ENCODE measurements at regions not wholly inside any gene's neighbourhood (a gene's known extent, or its start where the extent isn't known, plus 50 kb on each side); places are given as distances from the start of the nearest gene placed in this dataset.
"Not testable (repeated sequence)": the region's sequence is repeated elsewhere in the genome, so short reads cannot be mapped to it uniquely, and the experiment has no call there.

- H2BK12ac ChIP-seq (ENCODE audit: low read length): no peak overlapping the region
- no peaks in the 10 kb centered on the region for H3K9me3 ChIP-seq (ENCODE audit: insufficient read depth, low read depth, low read length)
- H3K23ac ChIP-seq (ENCODE audit: low read length): no peak overlapping the region
- H3K14ac ChIP-seq (ENCODE audit: low read length): no peak overlapping the region
- H4K12ac ChIP-seq (ENCODE audit: low read depth, low read length): no peak overlapping the region
- no peak overlapping the region for H2AFZ ChIP-seq (ENCODE audit: insufficient read depth, low read length, poor library complexity)
- H3K4me1 ChIP-seq (ENCODE audit: control insufficient read depth in 1 of 2, insufficient read depth in 2 of 2, low read length in 2 of 2): no peaks in the 10 kb centered on the region
- no peaks in the 10 kb centered on the region for H3K79me2 ChIP-seq (ENCODE audit: control insufficient read depth, insufficient read depth, low read length, poor library complexity)
- DNase-seq: peak in 1 of 2 donors; percentile 17
- no peak overlapping the region for H4K91ac ChIP-seq (ENCODE audit: low read depth, low read length)
- H3K36me3 ChIP-seq (ENCODE audit: control insufficient read depth in 1 of 2, insufficient read depth in 2 of 2, low read length in 2 of 2): no peaks in the 10 kb centered on the region
- H2BK5ac ChIP-seq (ENCODE audit: low read depth, low read length, poor library complexity): no peak overlapping the region
- H3K18ac ChIP-seq (ENCODE audit: low read length): no peak overlapping the region
- no peak overlapping the region for H4K8ac ChIP-seq (ENCODE audit: low read depth, low read length)
- no peak overlapping the region for H3K27ac ChIP-seq (ENCODE audit: low read depth, low read length)
- H3K4ac ChIP-seq (ENCODE audit: low read depth, low read length): no peak overlapping the region
- H3K9ac ChIP-seq (ENCODE audit: low read length): no peak overlapping the region
- H3K4me2 ChIP-seq (ENCODE audit: low read length): no peak overlapping the region
- no peak overlapping the region for H2BK120ac ChIP-seq (ENCODE audit: insufficient read depth, low read length, poor library complexity)
- no CpG with 5 or more reads among the region's 1 CpG for WGBS (ENCODE audit: extremely low coverage, insufficient coverage, insufficient read length)
- no peaks in the 10 kb centered on the region for H3K79me1 ChIP-seq (ENCODE audit: low read length)
- H3K4me3 ChIP-seq (ENCODE audit: low read depth, low read length): no peak overlapping the region
- H3K27me3 ChIP-seq (ENCODE audit: insufficient read depth, low read length): no peaks in the 10 kb centered on the region
- no peak overlapping the region for H2AK5ac ChIP-seq (ENCODE audit: low read length)
Measured at GRCh38 chr9:90523958-90524357, 118.7 kb downstream of the DIRAS2 start.

GRCh38 chr9:90526386-90526785 is 116.2 kb downstream of the DIRAS2 start:
- no peak overlapping the region for H2AFZ ChIP-seq (ENCODE audit: insufficient read depth, low read length, poor library complexity)
- H3K36me3 ChIP-seq (ENCODE audit: control insufficient read depth in 1 of 2, insufficient read depth in 2 of 2, low read length in 2 of 2): no peaks in the 10 kb centered on the region
- no peak overlapping the region for H3K14ac ChIP-seq (ENCODE audit: low read length)
- H3K9me3 ChIP-seq (ENCODE audit: insufficient read depth, low read depth, low read length): no peaks in the 10 kb centered on the region
- no peak overlapping the region for H2AK5ac ChIP-seq (ENCODE audit: low read length)
- no peaks in the 10 kb centered on the region for H3K27me3 ChIP-seq (ENCODE audit: insufficient read depth, low read length)
- H3K18ac ChIP-seq (ENCODE audit: low read length): no peak overlapping the region
- no peak overlapping the region for H4K8ac ChIP-seq (ENCODE audit: low read depth, low read length)
- no peak overlapping the region for H4K91ac ChIP-seq (ENCODE audit: low read depth, low read length)
- H2BK120ac ChIP-seq (ENCODE audit: insufficient read depth, low read length, poor library complexity): no peak overlapping the region
- H3K9ac ChIP-seq (ENCODE audit: low read length): no peak overlapping the region
- no peaks in the 10 kb centered on the region for H3K4me1 ChIP-seq (ENCODE audit: control insufficient read depth in 1 of 2, insufficient read depth in 2 of 2, low read length in 2 of 2)
- no peak overlapping the region for H3K27ac ChIP-seq (ENCODE audit: low read depth, low read length)
- no peak overlapping the region for H2BK5ac ChIP-seq (ENCODE audit: low read depth, low read length, poor library complexity)
- H3K79me1 ChIP-seq (ENCODE audit: low read length): no peaks in the 10 kb centered on the region
- no peak overlapping the region for H3K4me3 ChIP-seq (ENCODE audit: low read depth, low read length)
- H3K4me2 ChIP-seq (ENCODE audit: low read length): no peak overlapping the region
- H3K23ac ChIP-seq (ENCODE audit: low read length): no peak overlapping the region
- H3K4ac ChIP-seq (ENCODE audit: low read depth, low read length): no peak overlapping the region
- no peak for DNase-seq
- no peak overlapping the region for H2BK12ac ChIP-seq (ENCODE audit: low read length)
- no peaks in the 10 kb centered on the region for H3K79me2 ChIP-seq (ENCODE audit: control insufficient read depth, insufficient read depth, low read length, poor library complexity)
- H4K12ac ChIP-seq (ENCODE audit: low read depth, low read length): no peak overlapping the region

GRCh38 chr9:90536094-90536493 is 106.5 kb downstream of the DIRAS2 start:
- H3K9ac ChIP-seq (ENCODE audit: low read length); H2BK120ac ChIP-seq (ENCODE audit: insufficient read depth, low read length, poor library complexity); H3K27ac ChIP-seq (ENCODE audit: low read depth, low read length); H2AK5ac ChIP-seq (ENCODE audit: low read length); H3K14ac ChIP-seq (ENCODE audit: low read length); H4K12ac ChIP-seq (ENCODE audit: low read depth, low read length); H4K8ac ChIP-seq (ENCODE audit: low read depth, low read length); H3K79me1 ChIP-seq (ENCODE audit: low read length); DNase-seq; H3K4ac ChIP-seq (ENCODE audit: low read depth, low read length); H3K36me3 ChIP-seq (ENCODE audit: control insufficient read depth in 1 of 2, insufficient read depth in 2 of 2, low read length in 2 of 2); H3K4me3 ChIP-seq (ENCODE audit: low read depth, low read length); H3K27me3 ChIP-seq (ENCODE audit: insufficient read depth, low read length); H4K91ac ChIP-seq (ENCODE audit: low read depth, low read length); H2AFZ ChIP-seq (ENCODE audit: insufficient read depth, low read length, poor library complexity); H3K79me2 ChIP-seq (ENCODE audit: control insufficient read depth, insufficient read depth, low read length, poor library complexity); H3K4me1 ChIP-seq (ENCODE audit: control insufficient read depth in 1 of 2, insufficient read depth in 2 of 2, low read length in 2 of 2); H3K9me3 ChIP-seq (ENCODE audit: insufficient read depth, low read depth, low read length); H3K4me2 ChIP-seq (ENCODE audit: low read length); H2BK5ac ChIP-seq (ENCODE audit: low read depth, low read length, poor library complexity); H3K18ac ChIP-seq (ENCODE audit: low read length); H3K23ac ChIP-seq (ENCODE audit: low read length); H2BK12ac ChIP-seq (ENCODE audit: low read length): not testable (repeated sequence)
- no CpG with 5 or more reads among the region's 4 CpGs for WGBS (ENCODE audit: extremely low coverage, insufficient coverage, insufficient read length)

- no peaks in the 10 kb centered on the region for H3K36me3 ChIP-seq (ENCODE audit: control insufficient read depth in 1 of 2, insufficient read depth in 2 of 2, low read length in 2 of 2)
- no peaks in the 10 kb centered on the region for H3K79me1 ChIP-seq (ENCODE audit: low read length)
- H2BK120ac ChIP-seq (ENCODE audit: insufficient read depth, low read length, poor library complexity): no peak overlapping the region
- H3K4ac ChIP-seq (ENCODE audit: low read depth, low read length): no peak overlapping the region
- no peak overlapping the region for H2AFZ ChIP-seq (ENCODE audit: insufficient read depth, low read length, poor library complexity)
- H2AK5ac ChIP-seq (ENCODE audit: low read length): no peak overlapping the region
- no peak overlapping the region for H3K27ac ChIP-seq (ENCODE audit: low read depth, low read length)
- H3K79me2 ChIP-seq (ENCODE audit: control insufficient read depth, insufficient read depth, low read length, poor library complexity): no peaks in the 10 kb centered on the region
- no peak overlapping the region for H3K4me3 ChIP-seq (ENCODE audit: low read depth, low read length)
- no peak overlapping the region for H4K12ac ChIP-seq (ENCODE audit: low read depth, low read length)
- H3K9me3 ChIP-seq (ENCODE audit: insufficient read depth, low read depth, low read length): no peaks in the 10 kb centered on the region
- no peak overlapping the region for H3K18ac ChIP-seq (ENCODE audit: low read length)
- DNase-seq: no peak
- H3K23ac ChIP-seq (ENCODE audit: low read length): no peak overlapping the region
- H3K9ac ChIP-seq (ENCODE audit: low read length): no peak overlapping the region
- H3K14ac ChIP-seq (ENCODE audit: low read length): no peak overlapping the region
- no peak overlapping the region for H3K4me2 ChIP-seq (ENCODE audit: low read length)
- H4K8ac ChIP-seq (ENCODE audit: low read depth, low read length): no peak overlapping the region
- H3K4me1 ChIP-seq (ENCODE audit: control insufficient read depth in 1 of 2, insufficient read depth in 2 of 2, low read length in 2 of 2): no peaks in the 10 kb centered on the region
- no peak overlapping the region for H2BK12ac ChIP-seq (ENCODE audit: low read length)
- no CpG with 5 or more reads among the region's 4 CpGs for WGBS (ENCODE audit: extremely low coverage, insufficient coverage, insufficient read length)
- no peak overlapping the region for H2BK5ac ChIP-seq (ENCODE audit: low read depth, low read length, poor library complexity)
- H4K91ac ChIP-seq (ENCODE audit: low read depth, low read length): no peak overlapping the region
- no peaks in the 10 kb centered on the region for H3K27me3 ChIP-seq (ENCODE audit: insufficient read depth, low read length)
Measured at GRCh38 chr9:90538566-90538965, 104.1 kb downstream of the DIRAS2 start.

GRCh38 chr9:90539286-90539685 is 103.3 kb downstream of the DIRAS2 start:
- Histone ChIP-seq H3K27me3 (ENCODE audit: insufficient read depth, low read length) (no peaks in the 10 kb centered on the region), H4K91ac (ENCODE audit: low read depth, low read length) (no peak overlapping the region), H2BK5ac (ENCODE audit: low read depth, low read length, poor library complexity) (no peak overlapping the region), H3K18ac (ENCODE audit: low read length) (no peak overlapping the region), H3K4me2 (ENCODE audit: low read length) (no peak overlapping the region), H4K12ac (ENCODE audit: low read depth, low read length) (no peak overlapping the region), H3K36me3 (ENCODE audit: control insufficient read depth in 1 of 2, insufficient read depth in 2 of 2, low read length in 2 of 2) (no peaks in the 10 kb centered on the region), H2AK5ac (ENCODE audit: low read length) (no peak overlapping the region), H3K14ac (ENCODE audit: low read length) (no peak overlapping the region), H3K9ac (ENCODE audit: low read length) (no peak overlapping the region), H2BK120ac (ENCODE audit: insufficient read depth, low read length, poor library complexity) (no peak overlapping the region), H3K4me3 (ENCODE audit: low read depth, low read length) (no peak overlapping the region), H2BK12ac (ENCODE audit: low read length) (no peak overlapping the region), H3K27ac (ENCODE audit: low read depth, low read length) (no peak overlapping the region), H3K4ac (ENCODE audit: low read depth, low read length) (no peak overlapping the region), H3K23ac (ENCODE audit: low read length) (no peak overlapping the region), H2AFZ (ENCODE audit: insufficient read depth, low read length, poor library complexity) (no peak overlapping the region), H4K8ac (ENCODE audit: low read depth, low read length) (no peak overlapping the region), H3K9me3 (ENCODE audit: insufficient read depth, low read depth, low read length) (no peaks in the 10 kb centered on the region), H3K4me1 (ENCODE audit: control insufficient read depth in 1 of 2, insufficient read depth in 2 of 2, low read length in 2 of 2) (no peaks in the 10 kb centered on the region), H3K79me2 (ENCODE audit: control insufficient read depth, insufficient read depth, low read length, poor library complexity) (no peaks in the 10 kb centered on the region), H3K79me1 (ENCODE audit: low read length) (no peaks in the 10 kb centered on the region)
- DNase-seq: no peak
